Vagina (tissue), 2 donors: ENCODE measurements at regions not wholly inside any gene's neighbourhood (a gene's known extent, or its start where the extent isn't known, plus 50 kb on each side); places are given as distances from the start of the nearest gene placed in this dataset.

Experiments used
- DNase-seq, 2 donors: peaks; one replicate each; pipeline ENCODE4 v3.0.0-alpha.2; 2017; ENCODE audit errors: extremely low spot score in 2 of 2
- H3K27ac ChIP-seq: fragments of 200-600 bp; sonication (generic); one replicate; pipeline ENCODE4 v1.5.1; 2019
- H3K27me3 ChIP-seq: fragments of 200-600 bp; sonication (generic); one replicate; pipeline ENCODE4 v1.5.1; 2019
- H3K36me3 ChIP-seq, 2 donors: fragments of 200-600 bp; sonication (generic); one replicate each; pipeline ENCODE4 v1.5.1; 2017 to 2019
- H3K4me1 ChIP-seq: fragments of 200-600 bp; sonication (generic); one replicate; pipeline ENCODE4 v1.5.1; 2019
- H3K4me3 ChIP-seq, 2 donors: fragments of 200-600 bp; sonication (generic); 1 replicate in 1 of 2; 2 replicates in 1 of 2; pipeline ENCODE4 v1.5.1; 2016 to 2019
- H3K9me3 ChIP-seq: fragments of 200-600 bp; sonication (generic); one replicate; pipeline ENCODE4 v1.5.1; 2019
- CTCF ChIP-seq, 3 experiments: fragments of 450-650 bp in 2 of 3; fragments of 200-600 bp in 1 of 3; sonication (generic) in 1 of 3; IDR thresholded peaks; one replicate each; pipeline ENCODE4 v1.5.1; 2017 to 2019; ENCODE audit warnings: antibody characterized with exemption in 3 of 3, mild to moderate bottlenecking in 2 of 3, moderate library complexity in 2 of 3
- POLR2A ChIP-seq, 2 donors: fragments of 450-650 bp; IDR thresholded peaks; one replicate each; pipeline ENCODE4 v1.6.1; 2017; ENCODE audit warnings: antibody characterized with exemption in 2 of 2, mild to moderate bottlenecking in 2 of 2, moderate library complexity in 2 of 2
- POLR2AphosphoS5 ChIP-seq, 2 donors: sonication (generic); formaldehyde crosslinking; IDR thresholded peaks; one replicate each; pipeline ENCODE4 v1.9.0; 2017; ENCODE audit warnings: antibody characterized with exemption in 2 of 2, mild to moderate bottlenecking in 2 of 2, low read depth in 1 of 2; ENCODE audit not compliant: insufficient read depth in 1 of 2
- intact Hi-C: fragments of 100-400 bp; cut with DNase I; formaldehyde crosslinking; loops from one replicate; pipeline ENCODE4 v1.15.1; 2023

- Histone ChIP-seq H3K36me3 (no peaks in the 10 kb centered on the region), H3K27me3 (no peaks in the 10 kb centered on the region), H3K4me3 (no peak overlapping the region), H3K27ac (no peak overlapping the region), H3K4me1 (no peaks in the 10 kb centered on the region), H3K9me3 (no peaks in the 10 kb centered on the region)
- DNase-seq = no peak
- no peak for TF ChIP-seq CTCF (IDR thresholded peaks at IDR 0.05)
- no peak for TF ChIP-seq POLR2AphosphoS5 (IDR thresholded peaks at IDR 0.05; ENCODE audit: insufficient read depth in 1 of 2, low read depth in 1 of 2)
- no peak for TF ChIP-seq POLR2A (IDR thresholded peaks at IDR 0.05)
- intact Hi-C loops = no loop called here
Measured at GRCh38 chr3:163587342-163587741, 1491.0 kb downstream of the SI start.

GRCh38 chr3:163582967-163583366, 1495.3 kb downstream of the SI start:
- no peak for DNase-seq
- no peak overlapping the region for H3K4me3 ChIP-seq
- no peak for TF ChIP-seq CTCF (IDR thresholded peaks at IDR 0.05)
- no peak for TF ChIP-seq POLR2AphosphoS5 (IDR thresholded peaks at IDR 0.05; ENCODE audit: insufficient read depth in 1 of 2, low read depth in 1 of 2)
- TF ChIP-seq POLR2A (IDR thresholded peaks at IDR 0.05) = no peak
- intact Hi-C loops = no loop called here
- H3K27me3 ChIP-seq = no peaks in the 10 kb centered on the region
- H3K9me3 ChIP-seq = no peaks in the 10 kb centered on the region
- H3K27ac ChIP-seq = no peak overlapping the region
- no peaks in the 10 kb centered on the region for H3K4me1 ChIP-seq
- H3K36me3 ChIP-seq = no peaks in the 10 kb centered on the region

- H3K4me1 ChIP-seq = no peaks in the 10 kb centered on the region
- no peaks in the 10 kb centered on the region for H3K9me3 ChIP-seq
- intact Hi-C loops = no loop called here
- no peak for TF ChIP-seq POLR2A (IDR thresholded peaks at IDR 0.05)
- TF ChIP-seq POLR2AphosphoS5 (IDR thresholded peaks at IDR 0.05; ENCODE audit: insufficient read depth in 1 of 2, low read depth in 1 of 2) = no peak
- no peak for TF ChIP-seq CTCF (IDR thresholded peaks at IDR 0.05)
- no peak overlapping the region for H3K27ac ChIP-seq
- H3K36me3 ChIP-seq = no peaks in the 10 kb centered on the region
- no peak overlapping the region for H3K4me3 ChIP-seq
- no peak for DNase-seq
- no peaks in the 10 kb centered on the region for H3K27me3 ChIP-seq
Measured at GRCh38 chr3:163577271-163577670, 1501.0 kb downstream of the SI start.

- no peak overlapping the region for H3K4me3 ChIP-seq
- H3K36me3 ChIP-seq = no peaks in the 10 kb centered on the region
- no peaks in the 10 kb centered on the region for H3K27me3 ChIP-seq
- H3K27ac ChIP-seq = no peak overlapping the region
- intact Hi-C loops = no loop called here
- DNase-seq = no peak
- no peaks in the 10 kb centered on the region for H3K9me3 ChIP-seq
- TF ChIP-seq POLR2A (IDR thresholded peaks at IDR 0.05) (no peak), POLR2AphosphoS5 (IDR thresholded peaks at IDR 0.05; ENCODE audit: insufficient read depth in 1 of 2, low read depth in 1 of 2) (no peak)
- no peaks in the 10 kb centered on the region for H3K4me1 ChIP-seq
Measured at GRCh38 chr3:163576314-163576713, 1502.0 kb downstream of the SI start.

GRCh38 chr3:163573324-163573723, 1505.0 kb downstream of the SI start:
- Histone ChIP-seq H3K27me3 (no peaks in the 10 kb centered on the region), H3K4me3 (no peak overlapping the region), H3K36me3 (no peaks in the 10 kb centered on the region), H3K9me3 (no peaks in the 10 kb centered on the region), H3K27ac (no peak overlapping the region), H3K4me1 (no peaks in the 10 kb centered on the region)
- intact Hi-C loops = no loop called here
- DNase-seq = no peak
- no peak for TF ChIP-seq POLR2AphosphoS5 (IDR thresholded peaks at IDR 0.05; ENCODE audit: insufficient read depth in 1 of 2, low read depth in 1 of 2)
- no peak for TF ChIP-seq POLR2A (IDR thresholded peaks at IDR 0.05)
- TF ChIP-seq CTCF (IDR thresholded peaks at IDR 0.05) = no peak

- TF ChIP-seq POLR2AphosphoS5 (IDR thresholded peaks at IDR 0.05; ENCODE audit: insufficient read depth in 1 of 2, low read depth in 1 of 2) (no peak), CTCF (IDR thresholded peaks at IDR 0.05) (no peak), POLR2A (IDR thresholded peaks at IDR 0.05) (no peak)
- Histone ChIP-seq H3K4me1 (no peaks in the 10 kb centered on the region), H3K27ac (no peak overlapping the region), H3K36me3 (no peaks in the 10 kb centered on the region), H3K9me3 (no peaks in the 10 kb centered on the region), H3K27me3 (no peaks in the 10 kb centered on the region), H3K4me3 (no peak overlapping the region)
- DNase-seq = no peak
- intact Hi-C loops = no loop called here
Measured at GRCh38 chr3:163572856-163573255, 1505.4 kb downstream of the SI start.
